DOHH2 (cell line): ENCODE measurements at regions not wholly inside any gene's neighbourhood (a gene's known extent, or its start where the extent isn't known, plus 50 kb on each side); places are given as distances from the start of the nearest gene placed in this dataset.

ENCODE experiments used
- H3F3A ChIP-seq: fragments of 200-600 bp; sonication (generic), shearing (Covaris generic); 2 replicates; pipeline ENCODE4 v1.6.0; 2016; ENCODE audit warnings: antibody characterized with exemption, mild to moderate bottlenecking; ENCODE audit not compliant: control insufficient read depth, insufficient read depth
- H3K27ac ChIP-seq: fragments of 200-600 bp; sonication (generic); 2 replicates; pipeline ENCODE4 v1.5.1; 2014; ENCODE audit warnings: low read depth, mild to moderate bottlenecking, low read length, moderate library complexity
- H3K27me3 ChIP-seq: fragments of 200-600 bp; sonication (generic); 2 replicates; pipeline ENCODE4 v1.6.1; 2014; ENCODE audit warnings: mild to moderate bottlenecking, low read length, mixed read lengths; ENCODE audit not compliant: control insufficient read depth
- H3K36me3 ChIP-seq: fragments of 200-600 bp; sonication (generic); 2 replicates; pipeline ENCODE4 v1.6.1; 2014; ENCODE audit warnings: mild to moderate bottlenecking, low read length, moderate library complexity, mixed read lengths; ENCODE audit not compliant: control insufficient read depth
- H3K4me1 ChIP-seq: fragments of 200-600 bp; sonication (generic); 2 replicates; pipeline ENCODE4 v1.6.1; 2014; ENCODE audit warnings: mild to moderate bottlenecking, low read length, mixed read lengths; ENCODE audit not compliant: control insufficient read depth
- H3K4me2 ChIP-seq: fragments of 200-600 bp; sonication (generic); 2 replicates; pipeline ENCODE4 v1.6.0; 2014; ENCODE audit warnings: mild to moderate bottlenecking, low read length, moderate library complexity
- H3K4me3 ChIP-seq: fragments of 200-600 bp; sonication (generic); 2 replicates; pipeline ENCODE4 v1.5.1; 2014; ENCODE audit warnings: mild to moderate bottlenecking, low read length, mixed read lengths
- H3K79me2 ChIP-seq: fragments of 200-600 bp; sonication (generic); 2 replicates; pipeline ENCODE4 v1.6.1; 2014; ENCODE audit warnings: mild to moderate bottlenecking, low read length, mixed read lengths; ENCODE audit not compliant: control insufficient read depth
- H3K9me2 ChIP-seq: fragments of 200-600 bp; sonication (generic); replicated peaks from 2 replicates; pipeline ENCODE4 v1.6.1; 2014; ENCODE audit warnings: mild to moderate bottlenecking, low read length, mixed read lengths; ENCODE audit not compliant: control insufficient read depth
- H3K9me3 ChIP-seq: fragments of 200-600 bp; sonication (generic); 2 replicates; pipeline ENCODE4 v1.6.1; 2014; ENCODE audit warnings: antibody characterized with exemption, low read length, mixed read lengths; ENCODE audit not compliant: control insufficient read depth, insufficient read depth
- H4K20me1 ChIP-seq: fragments of 200-600 bp; sonication (generic); 2 replicates; pipeline ENCODE4 v1.6.0; 2014; ENCODE audit warnings: low read depth, mild to moderate bottlenecking, antibody characterized with exemption, low read length, moderate library complexity; ENCODE audit not compliant: control insufficient read depth, insufficient read depth
- EZH2phosphoT487 ChIP-seq: fragments of 200-600 bp; sonication (generic); IDR thresholded peaks from 2 replicates; pipeline ENCODE4 v1.6.1; 2017; ENCODE audit warnings: borderline replicate concordance, mild to moderate bottlenecking, antibody characterized with exemption, low read length, moderate library complexity, mixed read lengths
- TF ChIP-seq, protein P1 (sequence below): fragments of 200-600 bp; sonication (generic); IDR thresholded peaks from one replicate; pipeline ENCODE4 v1.5.1; 2014; ENCODE audit warnings: antibody characterized with exemption, mild to moderate bottlenecking, low read depth, low read length; ENCODE audit not compliant: poor library complexity, severe bottlenecking

DNA sequence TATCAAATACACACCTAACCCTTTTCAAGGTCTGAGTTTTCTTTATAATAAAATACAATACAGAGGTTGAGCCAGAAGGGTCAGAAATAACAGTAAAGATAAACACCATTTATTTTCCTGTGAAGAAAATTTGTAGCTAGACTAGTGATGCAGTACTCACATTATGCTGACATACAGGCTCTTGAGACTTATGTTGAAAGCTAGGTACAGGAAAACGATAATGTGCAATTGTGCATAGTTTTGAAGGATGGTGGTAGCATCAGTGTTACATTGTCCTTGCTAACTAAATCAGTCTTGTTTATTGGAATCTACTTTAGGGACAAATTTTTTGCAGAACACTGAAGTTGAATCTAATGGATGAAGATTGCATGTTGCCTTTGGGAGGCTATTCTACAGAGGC is 1877.2 kb downstream of the PCDH7 start:
- no peaks in the 10 kb centered on the region for H3F3A ChIP-seq
- H3K4me2 ChIP-seq: no peak overlapping the region
- TF ChIP-seq, protein P1, sequence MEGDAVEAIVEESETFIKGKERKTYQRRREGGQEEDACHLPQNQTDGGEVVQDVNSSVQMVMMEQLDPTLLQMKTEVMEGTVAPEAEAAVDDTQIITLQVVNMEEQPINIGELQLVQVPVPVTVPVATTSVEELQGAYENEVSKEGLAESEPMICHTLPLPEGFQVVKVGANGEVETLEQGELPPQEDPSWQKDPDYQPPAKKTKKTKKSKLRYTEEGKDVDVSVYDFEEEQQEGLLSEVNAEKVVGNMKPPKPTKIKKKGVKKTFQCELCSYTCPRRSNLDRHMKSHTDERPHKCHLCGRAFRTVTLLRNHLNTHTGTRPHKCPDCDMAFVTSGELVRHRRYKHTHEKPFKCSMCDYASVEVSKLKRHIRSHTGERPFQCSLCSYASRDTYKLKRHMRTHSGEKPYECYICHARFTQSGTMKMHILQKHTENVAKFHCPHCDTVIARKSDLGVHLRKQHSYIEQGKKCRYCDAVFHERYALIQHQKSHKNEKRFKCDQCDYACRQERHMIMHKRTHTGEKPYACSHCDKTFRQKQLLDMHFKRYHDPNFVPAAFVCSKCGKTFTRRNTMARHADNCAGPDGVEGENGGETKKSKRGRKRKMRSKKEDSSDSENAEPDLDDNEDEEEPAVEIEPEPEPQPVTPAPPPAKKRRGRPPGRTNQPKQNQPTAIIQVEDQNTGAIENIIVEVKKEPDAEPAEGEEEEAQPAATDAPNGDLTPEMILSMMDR: no peak
- TF ChIP-seq EZH2phosphoT487: no peak
- H3K9me2 ChIP-seq: no peaks in the 10 kb centered on the region
- no peaks in the 10 kb centered on the region for H3K27me3 ChIP-seq
- no peaks in the 10 kb centered on the region for H3K4me1 ChIP-seq
- H3K79me2 ChIP-seq: no peaks in the 10 kb centered on the region
- peaks cover 3% of the 10 kb centered on the region; the same call in 1 of the 2 replicates for H3K9me3 ChIP-seq
- H3K4me3 ChIP-seq: no peak overlapping the region
- H3K27ac ChIP-seq: no peak overlapping the region
- no peaks in the 10 kb centered on the region for H4K20me1 ChIP-seq
- H3K36me3 ChIP-seq: no peaks in the 10 kb centered on the region

DNA sequence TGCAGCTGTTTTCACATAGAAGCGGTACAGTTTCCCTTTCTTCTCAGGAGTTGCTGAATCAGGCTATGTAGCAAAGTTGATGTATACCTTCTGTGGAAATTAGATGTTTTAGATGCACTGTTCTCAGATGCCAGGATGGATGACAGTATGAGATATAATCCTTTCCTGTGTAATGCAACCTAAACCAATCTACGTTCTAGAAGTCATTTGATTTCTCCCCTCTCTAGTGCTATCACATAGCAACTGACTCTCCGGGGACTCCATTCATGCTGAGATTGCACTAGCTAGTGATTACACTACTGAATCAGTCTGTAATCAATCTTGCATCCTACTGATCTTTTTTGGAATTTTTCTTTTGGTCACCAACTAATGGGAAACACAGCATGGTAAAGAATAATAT is 1881.7 kb downstream of the PCDH7 start:
- Histone ChIP-seq H3K27me3 (no peaks in the 10 kb centered on the region), H3K4me1 (no peaks in the 10 kb centered on the region), H3K9me2 (no peaks in the 10 kb centered on the region), H3K4me3 (no peak overlapping the region), H3K27ac (no peak overlapping the region), H3K79me2 (no peaks in the 10 kb centered on the region), H3K4me2 (no peak overlapping the region), H3F3A (no peaks in the 10 kb centered on the region), H4K20me1 (no peaks in the 10 kb centered on the region), H3K36me3 (no peaks in the 10 kb centered on the region), H3K9me3 (no peaks in the 10 kb centered on the region)
- no peak for TF ChIP-seq EZH2phosphoT487
- TF ChIP-seq, protein P1: no peak

DNA sequence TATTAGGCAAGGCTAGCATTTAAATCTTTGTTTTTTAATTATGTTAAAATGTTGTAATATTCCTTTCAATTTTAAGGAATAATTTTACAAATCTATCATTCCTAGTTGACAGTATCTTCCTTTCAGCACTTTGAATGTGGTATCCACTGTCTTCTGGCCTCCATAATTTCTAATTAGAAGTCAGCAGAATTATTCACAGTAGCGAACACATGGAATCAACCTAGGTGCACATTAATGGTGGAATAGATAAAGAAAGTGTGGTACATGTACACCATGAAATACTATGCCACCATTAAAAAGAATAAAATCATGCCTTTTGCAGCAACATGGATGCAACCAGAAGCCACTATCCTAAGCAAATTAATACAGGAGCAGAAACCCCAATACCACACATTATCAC is 1887.8 kb downstream of the PCDH7 start:
- no peaks in the 10 kb centered on the region for H3K4me1 ChIP-seq
- H3K4me2 ChIP-seq: no peak overlapping the region
- no peaks in the 10 kb centered on the region for H3K79me2 ChIP-seq
- no peaks in the 10 kb centered on the region for H3K36me3 ChIP-seq
- H3K27me3 ChIP-seq: no peaks in the 10 kb centered on the region
- H3K27ac ChIP-seq: no peak overlapping the region
- no peak for TF ChIP-seq EZH2phosphoT487
- TF ChIP-seq, protein P1: no peak
- peaks cover 9% of the 10 kb centered on the region for H3K9me3 ChIP-seq
- no peak overlapping the region for H3K4me3 ChIP-seq
- no peaks in the 10 kb centered on the region for H3F3A ChIP-seq
- H3K9me2 ChIP-seq: no peaks in the 10 kb centered on the region
- H4K20me1 ChIP-seq: no peaks in the 10 kb centered on the region
